NCI-H446 treated with DMSO at 0.1 percent for 48 hours (cell line): ENCODE measurements at regions not wholly inside any gene's neighbourhood (a gene's known extent, or its start where the extent isn't known, plus 50 kb on each side); places are given as distances from the start of the nearest gene placed in this dataset.
"Not testable (repeated sequence)": the region's sequence is repeated elsewhere in the genome, so short reads cannot be mapped to it uniquely, and the experiment has no call there.

ENCODE experiments used
- DNase-seq: peaks from one replicate; lab custom pipeline; 2025; lab: John Stamatoyannopoulos, UW

- no peak for DNase-seq
Measured at GRCh38 chrX:96430756-96431455, 253.7 kb upstream of the DIAPH2 start.

GRCh38 chrX:96432647-96433046 lies 252.0 kb upstream of the DIAPH2 start:
- no peak for DNase-seq

- DNase-seq, result no peak
Measured at GRCh38 chrX:96433409-96434077, 251.1 kb upstream of the DIAPH2 start.

GRCh38 chrX:96435378-96436035 lies 249.1 kb upstream of the DIAPH2 start:
- DNase-seq, result peak; percentile 6

GRCh38 chrX:96436105-96436504 lies 248.5 kb upstream of the DIAPH2 start:
- DNase-seq, result no peak

- DNase-seq, result no peak
Measured at GRCh38 chrX:96438803-96439202, 245.8 kb upstream of the DIAPH2 start.

- no peak for DNase-seq
Measured at GRCh38 chrX:96440941-96441340, 243.7 kb upstream of the DIAPH2 start.

GRCh38 chrX:96445531-96446065 lies 239.0 kb upstream of the DIAPH2 start:
- DNase-seq, result no peak

- DNase-seq, result no peak
Measured at GRCh38 chrX:96446524-96446923, 238.1 kb upstream of the DIAPH2 start.

GRCh38 chrX:96447161-96447560 lies 237.5 kb upstream of the DIAPH2 start:
- DNase-seq, result no peak

GRCh38 chrX:96449191-96449590 lies 235.5 kb upstream of the DIAPH2 start:
- DNase-seq, result no peak

- DNase-seq, result no peak
Measured at GRCh38 chrX:96449896-96450295, 234.7 kb upstream of the DIAPH2 start.

GRCh38 chrX:96453139-96453538 lies 231.5 kb upstream of the DIAPH2 start:
- no peak for DNase-seq

GRCh38 chrX:96455078-96455477 lies 229.6 kb upstream of the DIAPH2 start:
- no peak for DNase-seq

GRCh38 chrX:96464880-96465558 lies 219.6 kb upstream of the DIAPH2 start:
- no peak for DNase-seq

- DNase-seq, result no peak
Measured at GRCh38 chrX:96474029-96474740, 210.5 kb upstream of the DIAPH2 start.

GRCh38 chrX:96474741-96475125 lies 209.9 kb upstream of the DIAPH2 start:
- DNase-seq, result no peak

- no peak for DNase-seq
Measured at GRCh38 chrX:96480081-96480480, 204.6 kb upstream of the DIAPH2 start.

- DNase-seq, result no peak
Measured at GRCh38 chrX:96481831-96482230, 202.8 kb upstream of the DIAPH2 start.

- no peak for DNase-seq
Measured at GRCh38 chrX:96483647-96484160, 200.9 kb upstream of the DIAPH2 start.

- not testable (repeated sequence) for DNase-seq
Measured at GRCh38 chrX:96486687-96487086, 198.0 kb upstream of the DIAPH2 start.

- no peak for DNase-seq
Measured at GRCh38 chrX:96502507-96502906, 182.1 kb upstream of the DIAPH2 start.
